ENCODE measurements at regions not wholly inside any gene's neighbourhood (a gene's known extent, or its start where the extent isn't known, plus 50 kb on each side); places are given as distances from the start of the nearest gene placed in this dataset.
A peak's percentile ranks its signal among the peaks of the same experiment; 100 is the strongest.

DNA sequence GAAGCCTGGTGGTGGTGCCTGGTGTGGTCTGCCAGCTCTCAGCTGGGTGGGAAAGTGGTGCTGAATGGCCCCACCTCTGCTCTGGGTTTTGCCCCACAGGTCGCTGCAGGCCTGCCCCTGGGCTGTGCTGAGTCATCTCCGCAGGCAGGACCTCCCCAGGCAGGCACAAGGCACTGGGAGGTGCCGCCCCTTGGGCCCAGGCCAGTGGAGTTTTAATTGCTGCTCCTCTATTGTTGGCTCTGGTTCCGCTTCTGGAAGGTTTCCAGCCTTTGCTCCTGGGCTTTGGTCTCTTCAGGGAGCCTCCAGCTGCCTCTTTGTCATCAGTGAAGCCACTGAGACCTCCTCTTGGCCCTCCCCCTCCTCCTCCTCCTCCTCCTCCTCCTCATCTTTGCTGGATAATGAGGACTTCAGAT, 180.3 kb upstream of the GRB10 start:
- no peak for DNase-seq (ENCODE audit: low read depth)
- no peak overlapping the region for H3K4me3 ChIP-seq (ENCODE audit: low read depth, low read length)

GRCh38 chr7:50962281-50962883, 179.7 kb upstream of the GRB10 start:
- DNase-seq (ENCODE audit: low read depth) = no peak
- H3K4me3 ChIP-seq (ENCODE audit: low read depth, low read length) = no peak overlapping the region

DNA sequence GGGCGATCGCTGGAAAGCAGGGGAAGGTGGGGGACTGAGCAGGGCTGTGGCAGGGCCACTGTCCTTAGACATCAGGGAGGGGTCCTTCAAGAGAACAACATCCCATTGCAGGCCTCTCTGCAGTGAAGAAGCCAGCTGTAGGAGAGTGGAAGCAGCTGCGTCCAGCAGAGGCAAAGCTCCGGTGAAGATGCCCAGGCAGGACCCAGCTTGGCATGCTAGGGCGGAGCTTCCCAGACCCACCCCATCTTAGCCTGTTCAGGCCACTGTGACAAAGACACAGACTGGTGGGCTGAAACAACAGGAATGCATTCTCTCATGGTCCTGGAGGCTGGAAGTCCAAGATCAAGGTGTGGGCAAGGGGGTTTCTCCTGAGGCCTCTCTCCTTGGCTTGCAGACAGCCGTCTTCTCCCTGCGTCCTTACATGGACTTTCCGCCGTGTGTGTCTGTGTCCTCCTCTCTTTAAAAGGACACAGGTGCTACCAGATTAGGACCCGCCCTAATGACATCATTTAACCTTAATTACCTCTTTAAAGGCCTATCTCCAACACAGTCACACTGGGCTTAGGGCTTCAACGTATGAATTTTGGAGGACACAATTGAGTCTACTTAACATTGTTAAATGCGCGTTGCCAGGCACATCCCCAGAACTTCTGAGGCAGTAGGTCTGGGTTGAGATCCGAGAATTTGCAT, 178.1 kb upstream of the GRB10 start:
- DNase-seq (ENCODE audit: low read depth) = no peak
- no peak overlapping the region for H3K4me3 ChIP-seq (ENCODE audit: low read depth, low read length)

DNA sequence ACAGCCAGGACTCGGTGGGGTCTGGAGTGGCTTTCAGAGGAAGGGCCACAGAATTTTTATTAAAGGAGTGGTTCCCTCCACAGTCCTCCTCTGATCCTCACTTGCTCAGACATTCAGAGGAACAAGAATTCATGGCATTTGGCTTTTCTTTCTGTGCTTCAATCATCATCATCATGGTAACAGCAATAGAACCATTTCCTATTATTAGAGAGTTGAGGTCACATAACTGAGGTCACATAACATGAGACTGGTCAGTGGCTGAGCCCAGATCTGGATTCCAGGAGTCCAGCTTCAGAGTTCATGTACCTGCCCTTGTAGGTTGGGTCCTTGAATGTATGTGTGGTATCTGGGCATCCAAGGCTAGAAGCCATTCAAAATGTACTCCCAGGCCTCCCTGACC, 177.3 kb upstream of the GRB10 start:
- DNase-seq (ENCODE audit: low read depth) = no peak
- no peak overlapping the region for H3K4me3 ChIP-seq (ENCODE audit: low read depth, low read length)

GRCh38 chr7:50959560-50959959, 176.9 kb upstream of the GRB10 start:
- DNase-seq (ENCODE audit: low read depth) = no peak
- no peak overlapping the region for H3K4me3 ChIP-seq (ENCODE audit: low read depth, low read length)

GRCh38 chr7:50957855-50958254, 175.2 kb upstream of the GRB10 start:
- DNase-seq (ENCODE audit: low read depth) = no peak
- H3K4me3 ChIP-seq (ENCODE audit: low read depth, low read length) = no peak overlapping the region

- no peak overlapping the region for H3K4me3 ChIP-seq (ENCODE audit: low read depth, low read length)
- DNase-seq (ENCODE audit: low read depth) = no peak
Observed at GRCh38 chr7:50957431-50957830, 174.7 kb upstream of the GRB10 start.

DNA sequence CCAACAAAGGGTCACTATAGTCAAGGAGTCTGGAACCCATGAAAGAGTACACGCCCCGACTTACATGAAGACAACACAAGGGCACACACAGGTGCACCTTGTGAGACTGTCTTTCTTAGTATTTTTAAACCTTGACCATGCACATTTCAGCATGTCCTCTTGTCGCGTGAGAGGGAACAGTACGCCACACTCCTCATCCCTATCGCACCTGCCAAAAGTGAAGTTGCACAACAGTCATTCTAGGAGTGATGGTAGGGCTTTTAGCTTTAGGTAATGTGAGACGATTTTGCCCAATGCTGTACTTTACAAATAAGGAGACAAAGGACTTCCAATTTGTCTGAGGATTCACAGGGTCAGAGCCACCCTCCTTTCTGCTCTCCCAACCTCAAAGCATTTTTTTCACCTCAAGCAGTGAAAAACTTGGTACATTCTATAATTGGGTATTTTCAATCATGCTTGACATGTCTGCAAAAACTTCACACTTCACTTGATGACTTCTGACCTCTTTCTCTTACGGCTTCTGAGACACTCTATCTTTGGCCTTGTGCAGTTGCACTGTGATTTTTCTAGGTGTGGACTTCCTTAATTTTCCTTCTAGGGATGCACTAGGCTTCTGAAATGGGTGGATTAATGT, 173.9 kb upstream of the GRB10 start:
- no peak for DNase-seq (ENCODE audit: low read depth)
- H3K4me3 ChIP-seq (ENCODE audit: low read depth, low read length) = no peak overlapping the region

GRCh38 chr7:50954716-50955115, 172.0 kb upstream of the GRB10 start:
- no peak overlapping the region for H3K4me3 ChIP-seq (ENCODE audit: low read depth, low read length)
- no peak for DNase-seq (ENCODE audit: low read depth)

- no peak for DNase-seq (ENCODE audit: low read depth)
- H3K4me3 ChIP-seq (ENCODE audit: low read depth, low read length) = no peak overlapping the region
Observed at GRCh38 chr7:50954245-50954644, 171.5 kb upstream of the GRB10 start.

DNA sequence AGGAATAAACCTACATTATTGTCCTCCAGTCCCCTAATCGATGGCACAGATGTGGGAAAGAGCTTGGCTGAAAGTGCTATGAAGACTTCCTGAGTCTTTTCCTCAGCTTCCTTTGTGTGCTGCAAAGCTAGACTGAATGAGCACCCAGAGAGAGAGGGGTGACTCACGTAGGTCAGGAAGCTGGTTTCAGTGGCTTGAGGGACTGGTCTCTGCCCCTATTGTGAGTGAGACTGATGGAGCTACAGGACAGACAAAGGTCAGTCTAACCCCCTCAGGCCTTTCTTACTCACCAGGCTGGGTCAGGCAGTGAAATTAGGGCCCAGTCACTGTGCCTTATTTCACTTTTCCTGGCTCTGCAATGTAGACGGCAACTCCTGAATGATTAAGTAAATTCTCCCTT, 171.1 kb upstream of the GRB10 start:
- H3K4me3 ChIP-seq (ENCODE audit: low read depth, low read length) = no peak overlapping the region
- DNase-seq (ENCODE audit: low read depth) = peak; percentile 20

- H3K4me3 ChIP-seq (ENCODE audit: low read depth, low read length) = no peak overlapping the region
- DNase-seq (ENCODE audit: low read depth) = peak; percentile 21
Observed at GRCh38 chr7:50953303-50953702, 170.6 kb upstream of the GRB10 start.

DNA sequence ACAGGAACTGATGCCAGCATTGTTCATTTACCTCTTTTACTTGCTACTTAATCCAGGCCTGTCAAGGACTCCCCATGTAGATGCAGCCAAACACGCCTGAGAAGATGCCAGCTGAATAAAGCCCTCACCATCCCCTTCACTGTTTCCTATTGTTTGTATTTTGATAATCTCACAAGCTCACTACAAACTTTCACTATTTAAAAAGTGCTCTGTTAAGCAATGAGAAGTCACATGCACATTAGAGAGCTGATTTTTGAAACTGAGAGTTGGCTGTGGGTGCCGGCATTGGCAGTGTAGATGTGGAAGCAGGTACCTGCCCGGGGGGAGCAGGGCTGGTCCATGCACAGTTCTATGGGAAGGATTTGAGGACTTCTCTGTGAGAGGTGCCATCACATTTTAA, 169.8 kb upstream of the GRB10 start:
- no peak for DNase-seq (ENCODE audit: low read depth)
- no peak overlapping the region for H3K4me3 ChIP-seq (ENCODE audit: low read depth, low read length)

DNA sequence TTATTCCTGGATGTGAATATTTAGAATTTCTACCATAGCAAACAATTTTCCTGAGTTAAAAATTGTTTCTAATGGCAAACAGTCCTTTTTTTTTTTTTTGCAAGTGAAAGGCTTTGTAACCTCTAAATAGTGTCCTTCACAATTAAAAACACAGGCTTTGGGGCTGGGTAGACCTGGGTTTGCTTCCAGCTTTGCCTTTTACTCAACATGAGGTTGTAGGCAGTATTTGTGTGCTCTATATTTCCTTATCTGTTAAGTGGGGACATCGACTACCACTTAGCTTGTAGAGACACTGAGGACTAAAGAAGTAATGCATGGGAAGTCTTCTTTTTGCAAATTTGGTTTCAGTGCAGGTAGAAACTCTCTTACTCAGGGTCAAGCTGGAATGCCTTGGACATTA, 169.4 kb upstream of the GRB10 start:
- no peak overlapping the region for H3K4me3 ChIP-seq (ENCODE audit: low read depth, low read length)
- no peak for DNase-seq (ENCODE audit: low read depth)

DNA sequence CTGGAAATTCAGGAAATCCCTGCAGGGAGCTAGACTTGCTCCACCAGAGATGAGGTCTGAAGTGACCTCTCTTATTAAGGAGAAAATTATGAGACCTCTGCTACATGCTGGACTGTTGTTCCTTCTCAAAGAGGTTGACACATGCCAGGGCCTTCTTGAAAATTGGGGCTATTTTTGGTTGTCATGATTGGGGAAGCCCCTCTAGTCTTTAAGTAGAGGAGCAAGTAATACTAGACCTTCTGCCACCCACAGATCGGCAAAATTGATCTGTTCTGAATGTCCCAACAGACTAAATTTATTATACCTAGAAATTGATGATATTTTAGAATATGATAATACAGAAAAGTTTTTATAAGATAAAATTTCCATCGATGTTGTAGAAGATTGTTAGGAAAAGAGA, 160.8 kb upstream of the GRB10 start:
- no peak overlapping the region for H3K4me3 ChIP-seq (ENCODE audit: low read depth, low read length)
- DNase-seq (ENCODE audit: low read depth) = no peak

DNA sequence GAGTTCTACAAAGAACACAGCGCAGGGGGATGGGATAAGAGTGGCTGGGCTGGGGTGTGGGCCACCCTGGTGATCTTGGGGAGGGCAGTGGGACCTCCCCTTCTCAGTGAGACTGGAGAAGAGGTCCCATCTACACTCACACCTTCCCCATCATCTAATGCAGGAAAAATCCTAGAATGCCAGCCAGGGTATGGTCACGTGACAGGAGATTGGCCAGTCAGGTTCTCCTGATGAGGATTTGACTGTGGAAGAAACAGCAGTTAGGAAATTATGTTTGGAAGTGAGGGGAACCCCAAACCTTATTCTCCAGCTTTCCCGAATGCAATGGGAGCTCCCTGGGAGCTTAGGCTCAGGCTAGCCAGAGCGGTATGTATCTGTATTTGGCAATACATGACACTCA, 158.8 kb upstream of the GRB10 start:
- no peak for DNase-seq (ENCODE audit: low read depth)
- H3K4me3 ChIP-seq (ENCODE audit: low read depth, low read length) = no peak overlapping the region

- no peak overlapping the region for H3K4me3 ChIP-seq (ENCODE audit: low read depth, low read length)
- DNase-seq (ENCODE audit: low read depth) = peak; percentile 25
Observed at GRCh38 chr7:50940621-50941020, 157.9 kb upstream of the GRB10 start.

- H3K4me3 ChIP-seq (ENCODE audit: low read depth, low read length) = no peak overlapping the region
- DNase-seq (ENCODE audit: low read depth) = peak; percentile 45
Observed at GRCh38 chr7:50939021-50939420, 156.3 kb upstream of the GRB10 start.

DNA sequence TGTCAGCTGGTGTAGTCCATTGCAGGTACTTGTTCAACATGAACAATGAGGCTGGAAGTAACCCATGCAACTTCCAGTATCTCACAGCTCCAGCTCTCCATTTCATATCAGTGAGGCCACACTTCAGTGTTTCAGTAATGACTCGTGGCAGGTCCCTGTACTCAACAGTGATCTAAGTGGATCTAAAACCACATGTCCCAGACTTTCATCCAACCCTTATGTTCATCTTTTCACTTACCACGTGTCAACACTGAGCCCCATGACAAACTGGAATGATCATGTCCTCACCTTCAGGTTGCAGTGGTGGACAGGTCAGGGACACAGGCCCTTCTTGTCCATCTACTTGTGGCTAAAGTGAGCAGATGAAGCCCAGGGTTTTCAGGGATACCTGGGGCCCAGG, 155.0 kb upstream of the GRB10 start:
- no peak overlapping the region for H3K4me3 ChIP-seq (ENCODE audit: low read depth, low read length)
- DNase-seq (ENCODE audit: low read depth) = no peak

GRCh38 chr7:50926049-50926448, 143.4 kb upstream of the GRB10 start:
- no peak for DNase-seq (ENCODE audit: low read depth)
- no peak overlapping the region for H3K4me3 ChIP-seq (ENCODE audit: low read depth, low read length)

DNA sequence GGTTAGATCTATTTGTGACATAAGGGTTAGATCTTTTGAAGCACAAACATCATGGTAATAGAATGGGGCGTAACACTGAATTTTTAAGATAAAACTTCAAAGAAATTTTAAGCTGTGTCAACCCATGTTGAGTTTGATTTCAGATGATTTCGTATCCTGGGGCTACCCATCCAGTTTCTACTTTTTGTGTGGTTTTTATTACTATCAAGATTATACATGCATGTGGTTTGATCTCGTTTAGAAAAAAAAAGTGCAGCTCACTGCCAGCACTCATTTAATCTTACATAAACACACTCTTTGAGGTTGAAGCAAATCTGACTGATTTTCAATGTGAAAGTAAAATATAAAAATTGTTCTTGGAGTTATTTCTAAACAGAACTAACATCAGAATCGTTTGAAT, 140.8 kb upstream of the GRB10 start:
- H3K4me3 ChIP-seq (ENCODE audit: low read depth, low read length) = no peak overlapping the region
- DNase-seq (ENCODE audit: low read depth) = no peak

Data from skeletal muscle cell (primary cell).